Heart left ventricle (tissue), 16 donors: ENCODE measurements at regions not wholly inside any gene's neighbourhood (a gene's known extent, or its start where the extent isn't known, plus 50 kb on each side); places are given as distances from the start of the nearest gene placed in this dataset.
"Not testable (repeated sequence)": the region's sequence is repeated elsewhere in the genome, so short reads cannot be mapped to it uniquely, and the experiment has no call there.

Experiments
- ATAC-seq, 4 donors: fragments of 200-7000 bp; cut with Tn5 transposase; one replicate each; pipeline ENCODE4 v1.9.1; 2020 to 2022; ENCODE audit warnings: moderate library complexity in 4 of 4, mild to moderate bottlenecking in 3 of 4, moderate number of reproducible peaks in 1 of 4
- DNase-seq, 5 donors: peaks; one replicate each; pipeline ENCODE4 v3.0.0-alpha.2; 2020
- H3K27ac ChIP-seq, 12 donors: fragments of 200-600 bp; sonication (generic) in 4 of 12; one replicate each; pipeline versions ENCODE4 v1.5.0 to v1.8.0; 2016 to 2022; ENCODE audit warnings: mild to moderate bottlenecking in 2 of 12
- H3K27me3 ChIP-seq, 9 donors: fragments of 200-600 bp; sonication (generic) in 2 of 9; one replicate each; pipeline versions ENCODE4 v1.5.1 to v1.8.0; 2016 to 2022; ENCODE audit warnings: mild to moderate bottlenecking in 3 of 9
- H3K36me3 ChIP-seq, 9 donors: fragments of 200-600 bp; sonication (generic) in 2 of 9; one replicate each; pipeline versions ENCODE4 v1.5.0 to v1.8.0; 2018 to 2022; ENCODE audit warnings: mild to moderate bottlenecking in 2 of 9
- H3K4me1 ChIP-seq, 12 donors: fragments of 200-600 bp; sonication (generic) in 4 of 12; one replicate each; pipeline versions ENCODE4 v1.5.0 to v1.8.0; 2016 to 2022; ENCODE audit warnings: mild to moderate bottlenecking in 3 of 12
- H3K4me3 ChIP-seq, 12 donors: fragments of 200-600 bp; sonication (generic) in 4 of 12; one replicate each; pipeline versions ENCODE4 v1.5.0 to v1.8.0; 2017 to 2022; ENCODE audit warnings: mild to moderate bottlenecking in 9 of 12, moderate library complexity in 4 of 12
- H3K9me3 ChIP-seq, 12 donors: fragments of 200-600 bp; sonication (generic) in 4 of 12; one replicate each; pipeline versions ENCODE4 v1.5.0 to v1.8.0; 2016 to 2022; ENCODE audit warnings: mild to moderate bottlenecking in 1 of 12
- CTCF ChIP-seq, 12 donors: fragments of 200-600 bp; sonication (generic) in 4 of 12; IDR thresholded peaks; one replicate each; pipeline versions ENCODE4 v1.5.0 to v1.8.0; 2018 to 2022; ENCODE audit warnings: antibody characterized with exemption in 12 of 12, mild to moderate bottlenecking in 5 of 12
- POLR2A ChIP-seq, 2 donors: fragments of 450-650 bp; IDR thresholded peaks; one replicate each; pipeline ENCODE4 v1.6.1; 2017; ENCODE audit warnings: antibody characterized with exemption in 2 of 2, mild to moderate bottlenecking in 2 of 2, moderate library complexity in 2 of 2
- WGBS, 4 donors: extraction: QIAGEN DNeasy Blood & Tissue Kit in 2 of 4; methylation state at CpG; one replicate each; pipeline versions ENCODE4 v1.1.5 to v1.1.7; 2013 to 2018; 5-methylcytosine and 5-hydroxymethylcytosine counted together
- intact Hi-C, 10 donors: fragments of 100-400 bp; cut with DNase I; formaldehyde crosslinking; loops; one replicate each; pipeline versions ENCODE4 v1.11.1 to v1.14.2; 2022
- donor health status: ischemic (EF 13 %, LVEDD 7.1; RV severe dilation, severe dysfunction).
- donor health status: healthy with polysubstance abuse.
- donor health status: DM: no; HTN: yes; CAD: no.
- donor health status: DM: no; HTN: no; CAD: no.
- donor health status: ischemic (EF 25% LVEDD 6.9; RV normal size, moderate dysfunction).
- donor health status: ischemic (EF 25% LVEDD 5.7; RV mildly dilated, moderate dysfunction).
- donor health status: healthy.
- donor health status: DM: yes; HTN: yes; CAD: no.
- donor health status: ischemic (EF 35%, LVEDD 5.7; RV mildly dilated, moderate dysfunction).
- donor health status: nonischemic (EF 11% LVEDD 7.7; RV severe dilation, severe dysfunction).
- donor health status: DM: yes; HTN: yes; CAD: no.
- donor health status: PGD.
- donor health status: ischemic (EF 29% LVEDD 5.4; RV normal size, mild dysfunction).
- donor health status: nonischemic (EF 23%, LVEDD 6.1; RV moderate dilation, normal function).

GRCh38 chr1:178660461-178660860 is 64.6 kb upstream of the RALGPS2 start:
- Histone ChIP-seq H3K4me1 (no peaks in the 10 kb centered on the region), H3K27me3 (no peaks in the 10 kb centered on the region), H3K4me3 (no peak overlapping the region), H3K27ac (no peak overlapping the region), H3K9me3 (no peaks in the 10 kb centered on the region), H3K36me3 (no peaks in the 10 kb centered on the region)
- no peak for DNase-seq
- 57 to 97% (median 93%) methylated on average over 1 of the region's 1 CpG for WGBS, 4 donors
- intact Hi-C loops = no loop called here
- TF ChIP-seq CTCF (IDR thresholded peaks at IDR 0.05) (no peak), POLR2A (IDR thresholded peaks at IDR 0.05) (no peak)
- no peak for ATAC-seq

- no peaks in the 10 kb centered on the region for H3K9me3 ChIP-seq
- DNase-seq = no peak
Observed at GRCh38 chr1:178664278-178664677, 60.8 kb upstream of the RALGPS2 start.

GRCh38 chr1:178665579-178665978 is 59.5 kb upstream of the RALGPS2 start:
- 82 to 96% (median 90%) methylated on average over 1 of the region's 1 CpG for WGBS, 4 donors
- H3K4me1 ChIP-seq = no peaks in the 10 kb centered on the region
- intact Hi-C loops = no loop called here

More at GRCh38 chr1:178664278-178664677, 60.8 kb upstream of the RALGPS2 start:
- Histone ChIP-seq H3K36me3 (no peaks in the 10 kb centered on the region), H3K4me1 (no peaks in the 10 kb centered on the region), H3K27ac (no peak overlapping the region), H3K4me3 (no peak overlapping the region), H3K27me3 (no peaks in the 10 kb centered on the region)
- intact Hi-C loops = no loop called here
- 82 to 88% (median 86%) methylated on average over 5 of the region's 5 CpGs for WGBS, 4 donors
- no peak for TF ChIP-seq POLR2A (IDR thresholded peaks at IDR 0.05)
- no peak for TF ChIP-seq CTCF (IDR thresholded peaks at IDR 0.05)
- ATAC-seq = no peak

GRCh38 chr1:178666891-178667290 is 58.2 kb upstream of the RALGPS2 start:
- H3K9me3 ChIP-seq, intact Hi-C loops, H3K27ac ChIP-seq, H3K4me1 ChIP-seq, ATAC-seq, H3K4me3 ChIP-seq, DNase-seq, H3K36me3 ChIP-seq, H3K27me3 ChIP-seq: not testable (repeated sequence)
- WGBS, 4 donors = 75 to 83% (median 79%) methylated on average over 9 of the region's 9 CpGs

More at GRCh38 chr1:178665579-178665978, 59.5 kb upstream of the RALGPS2 start:
- H3K36me3 ChIP-seq = no peaks in the 10 kb centered on the region
- DNase-seq (no peak), ATAC-seq (no peak)
- TF ChIP-seq POLR2A (IDR thresholded peaks at IDR 0.05) = no peak
- no peak for TF ChIP-seq CTCF (IDR thresholded peaks at IDR 0.05)
- no peaks in the 10 kb centered on the region for H3K9me3 ChIP-seq
- H3K4me3 ChIP-seq = no peak overlapping the region
- H3K27ac ChIP-seq = no peak overlapping the region
- no peaks in the 10 kb centered on the region for H3K27me3 ChIP-seq

- peaks cover 0 to 11% (median 0%) of the 10 kb centered on the region in 12 donors for H3K9me3 ChIP-seq
- no peak overlapping the region for H3K4me3 ChIP-seq
- H3K27me3 ChIP-seq = no peaks in the 10 kb centered on the region
- H3K27ac ChIP-seq = no peak overlapping the region
- ATAC-seq = no peak
- TF ChIP-seq CTCF (IDR thresholded peaks at IDR 0.05) = no peak
- no peak for TF ChIP-seq POLR2A (IDR thresholded peaks at IDR 0.05)
- intact Hi-C loops = no loop called here
- no peaks in the 10 kb centered on the region for H3K4me1 ChIP-seq
- H3K36me3 ChIP-seq = no peaks in the 10 kb centered on the region
- no peak for DNase-seq
Observed at GRCh38 chr1:178672434-178672833, 52.6 kb upstream of the RALGPS2 start.

- H3K4me3 ChIP-seq, DNase-seq, H3K4me1 ChIP-seq, H3K36me3 ChIP-seq, H3K27me3 ChIP-seq, ATAC-seq, intact Hi-C loops, H3K27ac ChIP-seq: not testable (repeated sequence)
- peaks cover 0 to 12% (median 0%) of the 10 kb centered on the region in 12 donors for H3K9me3 ChIP-seq
- 88 to 100% (median 98%) methylated on average over 1 of the region's 1 CpG for WGBS, 4 donors
Observed at GRCh38 chr1:178674559-178674958, 50.5 kb upstream of the RALGPS2 start.
